GM21825 (cell line): ENCODE measurements at regions not wholly inside any gene's neighbourhood (a gene's known extent, or its start where the extent isn't known, plus 50 kb on each side); places are given as distances from the start of the nearest gene placed in this dataset.
"Not testable (repeated sequence)": the region's sequence is repeated elsewhere in the genome, so short reads cannot be mapped to it uniquely, and the experiment has no call there.

Experiments used
- ATAC-seq: cut with Tn5 transposase; IDR thresholded peaks from one replicate; pipeline ENCODE4 v1.9.1; 2021; ENCODE audit warnings: mild to moderate bottlenecking, moderate library complexity; ENCODE audit not compliant: unreplicated experiment

- no peak for ATAC-seq
These were observed 173.6 kb downstream of the IRF8 start for GRCh38 chr16:86072328-86073102.

GRCh38 chr16:86073103-86073625 is 174.2 kb downstream of the IRF8 start:
- no peak for ATAC-seq

GRCh38 chr16:86073763-86074493 is 175.0 kb downstream of the IRF8 start:
- ATAC-seq: no peak

GRCh38 chr16:86074651-86075487 is 175.9 kb downstream of the IRF8 start:
- ATAC-seq: no peak

GRCh38 chr16:86075488-86075785 is 176.5 kb downstream of the IRF8 start:
- no peak for ATAC-seq

GRCh38 chr16:86075839-86076440 is 177.0 kb downstream of the IRF8 start:
- no peak for ATAC-seq

DNA sequence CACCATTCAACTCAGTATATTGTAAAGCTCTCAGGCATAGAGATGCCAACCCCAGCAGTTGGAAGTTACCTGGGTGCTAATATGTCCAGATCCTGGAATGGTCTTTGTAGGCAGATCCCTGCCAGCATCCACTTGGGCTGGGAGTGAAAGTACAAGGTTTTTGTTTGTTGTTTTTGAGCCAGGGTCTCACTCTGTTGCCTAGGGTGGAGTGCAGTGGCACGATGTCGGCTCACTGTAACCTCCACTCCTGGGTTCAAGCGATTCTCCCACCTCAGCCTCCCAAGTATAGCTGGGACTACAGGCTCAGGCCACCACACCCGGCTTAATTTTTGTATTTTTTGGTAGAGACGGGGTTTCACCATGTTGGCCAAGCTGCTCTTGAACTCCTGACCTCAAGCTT is 177.6 kb downstream of the IRF8 start:
- ATAC-seq: no peak

- ATAC-seq: no peak
These were observed 178.4 kb downstream of the IRF8 start for GRCh38 chr16:86077243-86077940.

DNA sequence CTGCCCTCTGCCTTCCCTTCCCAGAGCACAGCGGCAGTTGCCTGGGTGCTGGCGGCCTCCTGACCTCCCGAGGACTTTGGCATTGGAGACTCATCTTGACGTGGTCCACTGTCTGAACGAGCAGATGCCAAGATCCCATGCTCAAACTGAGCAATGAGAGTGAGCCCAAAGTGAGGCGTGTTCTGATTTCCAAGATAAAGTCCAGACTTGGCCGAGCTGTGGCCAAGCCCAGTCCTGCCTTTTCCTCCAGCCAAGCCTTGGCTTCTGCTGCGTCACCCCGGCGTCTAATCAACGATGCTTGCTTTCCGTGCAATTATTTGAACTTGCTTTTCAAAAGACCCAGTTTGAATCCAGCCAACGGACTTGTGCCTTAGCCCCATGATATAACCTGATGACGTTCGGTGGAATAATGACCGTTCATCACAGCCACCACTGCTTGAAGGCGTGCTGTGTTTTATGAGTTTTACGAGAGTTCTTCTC is 179.2 kb downstream of the IRF8 start:
- no peak for ATAC-seq

GRCh38 chr16:86078711-86079110 is 179.7 kb downstream of the IRF8 start:
- not testable (repeated sequence) for ATAC-seq

GRCh38 chr16:86079255-86079885 is 180.4 kb downstream of the IRF8 start:
- ATAC-seq: no peak

DNA sequence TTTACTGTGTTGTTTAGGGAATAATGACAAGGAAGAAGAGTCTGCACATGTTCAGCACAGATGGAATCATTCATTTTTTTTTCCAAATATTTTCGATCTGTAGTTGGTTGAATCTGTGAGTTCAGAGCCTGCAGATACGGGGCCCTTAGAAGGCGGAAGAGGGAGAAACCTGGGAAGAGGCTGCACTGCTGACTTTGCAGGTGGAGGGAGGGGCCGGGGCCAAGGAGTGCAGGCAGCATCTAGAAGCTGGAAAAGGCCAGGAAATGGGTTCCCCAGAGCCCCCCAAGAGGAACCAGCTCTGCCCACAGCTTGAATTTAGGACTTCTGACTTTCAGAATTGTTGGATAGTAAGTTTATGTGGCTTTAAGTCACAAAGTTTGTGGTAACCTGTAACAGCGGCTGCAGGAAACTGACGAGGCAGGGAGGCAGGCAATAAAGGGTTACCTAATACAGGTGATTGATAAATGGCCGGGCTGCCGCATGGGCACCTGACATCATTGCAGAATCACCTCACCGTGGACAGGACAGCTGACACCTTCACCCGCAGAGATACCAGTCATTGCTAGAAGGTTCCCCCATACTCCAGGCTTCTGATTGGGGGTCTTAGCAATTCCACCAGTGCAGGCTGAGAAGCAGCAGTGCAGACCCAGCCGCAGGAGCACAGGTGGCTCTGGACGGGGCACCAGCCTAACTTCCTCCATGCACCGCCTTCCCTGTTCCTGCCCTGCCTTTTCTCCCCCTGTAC is 181.3 kb downstream of the IRF8 start:
- no peak for ATAC-seq

- ATAC-seq: no peak
These were observed 182.0 kb downstream of the IRF8 start for GRCh38 chr16:86080982-86081381.

GRCh38 chr16:86082418-86083030 is 183.6 kb downstream of the IRF8 start:
- ATAC-seq: no peak

- no peak for ATAC-seq
These were observed 184.5 kb downstream of the IRF8 start for GRCh38 chr16:86083382-86084002.

- no peak for ATAC-seq
These were observed 186.2 kb downstream of the IRF8 start for GRCh38 chr16:86085161-86085611.

DNA sequence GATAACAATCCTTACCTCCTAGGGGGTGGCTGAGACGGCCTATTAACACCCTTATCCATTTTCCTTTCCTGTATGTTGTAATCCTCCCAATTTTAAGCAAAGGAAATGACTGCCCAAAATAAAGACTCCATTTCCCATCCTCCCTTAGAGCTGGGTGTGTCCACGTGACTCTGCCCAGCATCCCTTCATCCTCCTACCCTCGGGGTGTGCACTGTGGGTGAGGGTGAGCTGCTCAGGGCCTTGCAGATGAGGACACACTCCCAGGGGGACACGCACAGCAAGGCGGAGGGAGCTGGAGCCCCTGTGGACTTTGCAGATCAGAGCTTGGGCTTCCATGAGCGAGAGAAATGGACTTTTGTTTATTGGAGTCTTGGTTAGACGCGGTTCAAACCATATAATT is 186.8 kb downstream of the IRF8 start:
- ATAC-seq: no peak

- ATAC-seq: no peak
These were observed 187.5 kb downstream of the IRF8 start for GRCh38 chr16:86086471-86086870.
